ENCODE measurements at regions not wholly inside any gene's neighbourhood (a gene's known extent, or its start where the extent isn't known, plus 50 kb on each side); places are given as distances from the start of the nearest gene placed in this dataset.

DNA sequence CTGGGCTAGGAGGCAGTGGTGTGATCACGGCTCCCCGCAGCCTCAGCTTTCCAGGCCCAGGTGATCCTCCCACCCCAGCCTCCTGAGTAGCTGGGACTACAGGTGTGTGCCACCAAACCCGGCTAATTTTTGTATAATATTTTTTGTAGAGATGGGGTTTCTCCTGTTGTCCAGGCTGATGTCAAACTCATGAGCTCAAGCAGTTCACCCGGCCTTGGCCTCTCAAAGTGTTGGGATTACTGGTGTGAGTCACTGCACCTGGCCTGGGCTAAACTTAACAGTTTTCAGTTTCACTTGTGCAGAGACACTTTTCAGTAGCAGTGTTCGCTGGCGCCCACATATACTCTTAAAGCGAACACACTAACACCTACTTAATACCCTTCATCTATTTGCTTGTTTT, 205.6 kb upstream of the ZNF608 start:
- TF ChIP-seq, protein P1, sequence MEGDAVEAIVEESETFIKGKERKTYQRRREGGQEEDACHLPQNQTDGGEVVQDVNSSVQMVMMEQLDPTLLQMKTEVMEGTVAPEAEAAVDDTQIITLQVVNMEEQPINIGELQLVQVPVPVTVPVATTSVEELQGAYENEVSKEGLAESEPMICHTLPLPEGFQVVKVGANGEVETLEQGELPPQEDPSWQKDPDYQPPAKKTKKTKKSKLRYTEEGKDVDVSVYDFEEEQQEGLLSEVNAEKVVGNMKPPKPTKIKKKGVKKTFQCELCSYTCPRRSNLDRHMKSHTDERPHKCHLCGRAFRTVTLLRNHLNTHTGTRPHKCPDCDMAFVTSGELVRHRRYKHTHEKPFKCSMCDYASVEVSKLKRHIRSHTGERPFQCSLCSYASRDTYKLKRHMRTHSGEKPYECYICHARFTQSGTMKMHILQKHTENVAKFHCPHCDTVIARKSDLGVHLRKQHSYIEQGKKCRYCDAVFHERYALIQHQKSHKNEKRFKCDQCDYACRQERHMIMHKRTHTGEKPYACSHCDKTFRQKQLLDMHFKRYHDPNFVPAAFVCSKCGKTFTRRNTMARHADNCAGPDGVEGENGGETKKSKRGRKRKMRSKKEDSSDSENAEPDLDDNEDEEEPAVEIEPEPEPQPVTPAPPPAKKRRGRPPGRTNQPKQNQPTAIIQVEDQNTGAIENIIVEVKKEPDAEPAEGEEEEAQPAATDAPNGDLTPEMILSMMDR (IDR thresholded peaks at IDR 0.05) = no peak
- TF ChIP-seq POLR2A (IDR thresholded peaks at IDR 0.05) (no peak), EP300 (IDR thresholded peaks at IDR 0.05; ENCODE audit: low read depth) (no peak), POLR2AphosphoS5 (IDR thresholded peaks at IDR 0.05) (no peak)
